ENCODE measurements at regions not wholly inside any gene's neighbourhood (a gene's known extent, or its start where the extent isn't known, plus 50 kb on each side); places are given as distances from the start of the nearest gene placed in this dataset.

DNA sequence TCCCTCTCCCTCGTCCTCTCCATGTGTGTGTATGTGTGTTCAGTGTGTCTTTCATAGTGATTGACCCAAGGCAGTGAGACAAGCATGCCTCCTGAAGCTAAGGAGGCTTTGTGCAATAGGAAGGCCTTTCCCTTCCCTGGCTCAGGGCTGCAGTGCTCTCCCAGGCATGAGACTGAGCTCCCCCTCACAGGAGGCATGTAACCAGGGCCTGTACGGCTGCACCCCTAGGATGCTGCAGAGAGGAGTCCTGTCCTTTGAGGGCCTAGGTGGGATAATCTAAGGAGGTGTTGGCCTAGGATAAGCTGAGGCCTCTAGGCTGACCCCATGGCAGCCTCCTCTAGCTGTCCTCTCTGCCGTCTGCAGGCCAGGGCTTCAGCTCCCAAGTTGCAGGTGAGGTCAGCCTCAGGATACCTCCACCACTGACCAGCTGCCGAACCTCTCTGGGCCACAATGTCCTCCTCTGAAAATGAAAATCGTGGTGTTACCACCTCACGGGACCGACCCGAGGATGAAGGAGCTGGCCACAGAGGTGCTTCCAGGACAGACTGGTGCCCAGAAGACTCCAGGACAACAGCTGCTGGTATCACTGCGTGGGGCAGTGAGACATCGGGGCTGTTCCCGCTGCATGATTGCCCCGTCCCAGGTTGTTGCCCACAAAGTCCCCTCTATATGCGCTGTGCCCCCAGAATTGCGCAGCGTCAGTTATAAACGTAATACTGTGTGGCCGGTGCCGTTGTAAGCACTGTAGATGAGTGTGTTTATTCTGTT is 129.6 kb downstream of the BARX1 start:
- 93% methylated on average over 18 of the region's 18 CpGs; no CpG with 5 or more reads in 1 of the 2 experiments for WGBS, 2 experiments (ENCODE audit: extremely low coverage in 1 of 2, insufficient coverage in 1 of 2, insufficient read length in 1 of 2, insufficient replicate concordance in 2 of 2, low coverage in 1 of 2, low lambda C conversion rate in 2 of 2, missing lambda C conversion rate in 1 of 2)
- H3K4ac ChIP-seq (replicated peaks; ENCODE audit: insufficient read length, low read depth, low read length) = no peak overlapping the region
- H4K91ac ChIP-seq (replicated peaks; ENCODE audit: insufficient read length, low read length) = no peak overlapping the region
- no peak overlapping the region for H4K8ac ChIP-seq (ENCODE audit: extremely low read depth, insufficient read depth, low read length)
- no peak overlapping the region for H3K23ac ChIP-seq (ENCODE audit: insufficient read length)
- no peak overlapping the region for H4K5ac ChIP-seq (ENCODE audit: insufficient read length, low read depth, low read length)
- peaks cover 0 to 13% (median 11%) of the 10 kb centered on the region in 4 experiments; a peak in 5 of 7 replicates for H3K4me1 ChIP-seq (replicated peaks in 1 of 4; ENCODE audit: control insufficient read depth in 3 of 4, insufficient read depth in 4 of 4, low read length in 3 of 4)
- no peak overlapping the region for H3K56ac ChIP-seq (replicated peaks; ENCODE audit: insufficient read length, low read depth, low read length)
- H2BK15ac ChIP-seq (ENCODE audit: low read length) = no peak overlapping the region
- ChIA-PET CTCF (ENCODE audit: partially characterized antibody) (interaction anchor here (0.7 to 6.9 kb wide), 23 partner anchors 13 to 177 kb away, joined by 3 to 105 read pairs (median 4); no protein-coding TSS in a partner anchor), POLR2A (ENCODE audit: partially characterized antibody) (interaction anchor here (1.1 kb wide), 1 partner anchor 136 kb away, joined by 3 read pairs; no protein-coding TSS in a partner anchor)
- H3K14ac ChIP-seq (ENCODE audit: insufficient read length) = no peak overlapping the region
- 0 out of 4 replicates have a peak overlapping the region, but pooled peaks of 1 of the 2 experiments have one; percentile 30 for H3K4me2 ChIP-seq (ENCODE audit: insufficient read depth in 1 of 2, low read depth in 2 of 2, low read length in 2 of 2)
- H2AK5ac ChIP-seq (ENCODE audit: low read depth, low read length) = no peak overlapping the region
- H3K4me3 ChIP-seq (ENCODE audit: extremely low read depth in 1 of 4, insufficient read depth in 2 of 4, low read depth in 3 of 4, low read length in 4 of 4) = no peak overlapping the region
- peaks cover 0 to 9% (median 5%) of the 10 kb centered on the region in 4 experiments; a peak in 3 of 7 replicates for H3K27me3 ChIP-seq (replicated peaks in 1 of 4; ENCODE audit: control insufficient read depth in 3 of 4, extremely low read depth in 1 of 4, insufficient read depth in 3 of 4, low read length in 3 of 4)
- no peak overlapping the region for H2BK20ac ChIP-seq (ENCODE audit: low read length)
- no peaks in the 10 kb centered on the region for H3K79me1 ChIP-seq (ENCODE audit: low read depth, low read length)
- H2BK5ac ChIP-seq (ENCODE audit: low read depth, low read length) = no peak overlapping the region
- DNase-seq (ENCODE audit: low read depth in 1 of 2, low spot score in 2 of 2) (no peak), FAIRE-seq (no peak)
- no peak overlapping the region for H2BK120ac ChIP-seq (replicated peaks; ENCODE audit: low read depth, low read length)
- no peaks in the 10 kb centered on the region for H3K36me3 ChIP-seq (ENCODE audit: control insufficient read depth in 2 of 4, insufficient read depth in 4 of 4, low read length in 3 of 4)
- H2AFZ ChIP-seq (ENCODE audit: low read length) = no peak overlapping the region
- no peaks in the 10 kb centered on the region for H3K79me2 ChIP-seq (ENCODE audit: control insufficient read depth in 1 of 2, insufficient read depth in 2 of 2, low read length in 2 of 2)
- no peak overlapping the region for H3K27ac ChIP-seq (ENCODE audit: low read depth, low read length)
- no peak overlapping the region for H2BK12ac ChIP-seq (ENCODE audit: low read depth, low read length)
- H3K18ac ChIP-seq (ENCODE audit: extremely low read depth, low read length) = no peak overlapping the region; the same call in 1 of the 2 replicates
- no peaks in the 10 kb centered on the region; a peak in 1 of 4 replicates for H3K9me3 ChIP-seq (ENCODE audit: insufficient read depth in 2 of 2, low read depth in 1 of 2, low read length in 1 of 2)
- H3K23me2 ChIP-seq (ENCODE audit: low read depth, low read length) = peaks cover 2% of the 10 kb centered on the region; the same call in 1 of the 2 replicates
- no peak overlapping the region for H3K9ac ChIP-seq (replicated peaks in 1 of 4; ENCODE audit: extremely low read depth in 1 of 4, low read depth in 3 of 4, low read length in 3 of 4)
- no peaks in the 10 kb centered on the region for H4K20me1 ChIP-seq (replicated peaks in 1 of 2; ENCODE audit: control insufficient read depth in 1 of 2, insufficient read depth in 2 of 2, low read length in 2 of 2)
- no peak for TF ChIP-seq EP300 (IDR thresholded peaks at IDR 0.05; ENCODE audit: borderline replicate concordance in 1 of 2, low read depth in 2 of 2, low read length in 2 of 2)
- no peak for TF ChIP-seq YY1 (IDR thresholded peaks at IDR 0.05; ENCODE audit: low read depth, low read length)
- no peak for TF ChIP-seq PHF8 (conservative IDR thresholded peaks at IDR 0.05; ENCODE audit: low read depth, low read length)
- no peak for TF ChIP-seq SP4 (IDR thresholded peaks at IDR 0.05; ENCODE audit: low read length)
- no peak for TF ChIP-seq CHD2 (IDR thresholded peaks at IDR 0.05; ENCODE audit: low read length)
- no peak for TF ChIP-seq KDM1A (IDR thresholded peaks at IDR 0.05; ENCODE audit: borderline replicate concordance, low read length)
- no peak for TF ChIP-seq SIN3A (conservative IDR thresholded peaks at IDR 0.05 in 1 of 2, IDR thresholded peaks at IDR 0.05 in 1 of 2; ENCODE audit: low read depth in 1 of 2, low read length in 2 of 2)
- no peak for TF ChIP-seq SP1 (IDR thresholded peaks at IDR 0.05; ENCODE audit: low read depth, low read length)
- no peak for TF ChIP-seq EZH2 (IDR thresholded peaks at IDR 0.05; ENCODE audit: low read depth, low read length, severe bottlenecking)
- no peak for TF ChIP-seq RAD21 (IDR thresholded peaks at IDR 0.05 in 1 of 2, conservative IDR thresholded peaks at IDR 0.05 in 1 of 2; ENCODE audit: low read depth in 2 of 2, low read length in 2 of 2)
- TF ChIP-seq SRF (IDR thresholded peaks at IDR 0.05; ENCODE audit: low read depth, low read length) = no peak
- TF ChIP-seq TAF7 (optimal IDR thresholded peaks at IDR 0.05; ENCODE audit: borderline replicate concordance, low read depth, low read length) = no peak
